Neural cell (in vitro differentiated cells): ENCODE measurements at regions not wholly inside any gene's neighbourhood (a gene's known extent, or its start where the extent isn't known, plus 50 kb on each side); places are given as distances from the start of the nearest gene placed in this dataset.

Experiments used
- H2AFZ ChIP-seq: fragments of 200-600, 300-800 bp; sonication (generic), shearing (Covaris generic); 2 replicates; pipeline ENCODE4 v1.6.0; 2014; ENCODE audit warnings: low read depth, mild to moderate bottlenecking, antibody characterized with exemption, low read length, moderate library complexity
- H3F3A ChIP-seq: fragments of 200-600 bp; shearing (Covaris generic); 2 replicates; pipeline ENCODE4 v1.6.1; 2016; ENCODE audit warnings: mild to moderate bottlenecking, moderate library complexity, mixed read lengths, antibody characterized with exemption, low read length; ENCODE audit not compliant: insufficient read depth, poor library complexity, severe bottlenecking
- H3K27ac ChIP-seq: fragments of 200-600, 300-800 bp; sonication (generic), shearing (Covaris generic); 2 replicates; pipeline ENCODE4 v1.5.1; 2014; ENCODE audit warnings: mild to moderate bottlenecking, low read length, moderate library complexity
- H3K27me3 ChIP-seq: fragments of 300-800, 200-600 bp; sonication (generic), shearing (Covaris generic); 2 replicates; pipeline ENCODE4 v1.6.0; 2014; ENCODE audit warnings: mild to moderate bottlenecking, low read depth, low read length, moderate library complexity; ENCODE audit not compliant: insufficient read depth
- H3K36me3 ChIP-seq: fragments of 300-800, 200-600 bp; sonication (generic), shearing (Covaris generic); 2 replicates; pipeline ENCODE4 v1.5.1; 2014; ENCODE audit warnings: mild to moderate bottlenecking, antibody characterized with exemption, low read length, moderate library complexity; ENCODE audit not compliant: insufficient read depth
- H3K4me2 ChIP-seq: fragments of 300-800, 200-600 bp; sonication (generic), shearing (Covaris generic); 2 replicates; pipeline ENCODE4 v1.6.0; 2014; ENCODE audit warnings: mild to moderate bottlenecking, low read length
- H3K4me3 ChIP-seq: fragments of 300-800, 200-600 bp; sonication (generic), shearing (Covaris generic); 2 replicates; pipeline ENCODE4 v1.5.1; 2014; ENCODE audit warnings: mild to moderate bottlenecking, low read length, moderate library complexity
- H3K79me2 ChIP-seq: fragments of 200-600 bp; shearing (Covaris generic); replicated peaks from 2 replicates; pipeline ENCODE4 v1.6.0; 2014; ENCODE audit warnings: mild to moderate bottlenecking, low read length, moderate library complexity; ENCODE audit not compliant: insufficient read depth
- H3K9ac ChIP-seq: fragments of 300-800, 200-600 bp; sonication (generic), shearing (Covaris generic); 2 replicates; pipeline ENCODE4 v1.6.1; 2016; ENCODE audit warnings: mild to moderate bottlenecking, low read length, mixed read lengths
- H3K9me2 ChIP-seq: fragments of 200-600 bp; shearing (Covaris generic); 2 replicates; pipeline ENCODE4 v1.6.1; 2016; ENCODE audit warnings: mild to moderate bottlenecking, low read length, mixed read lengths; ENCODE audit not compliant: insufficient read depth
- H3K9me3 ChIP-seq: fragments of 200-600, 300-800 bp; sonication (generic), shearing (Covaris generic); 2 replicates; pipeline ENCODE4 v1.6.1; 2016; ENCODE audit warnings: mild to moderate bottlenecking, mixed run types, low read length, moderate library complexity, mixed read lengths
- H4K20me1 ChIP-seq: fragments of 200-600 bp; shearing (Covaris generic); 2 replicates; pipeline ENCODE4 v1.6.1; 2016; ENCODE audit warnings: mild to moderate bottlenecking, mixed run types; ENCODE audit not compliant: insufficient read depth
- CTCF ChIP-seq: fragments of 450-650 bp; IDR thresholded peaks from 2 replicates; pipeline ENCODE4 v1.5.1; 2014; ENCODE audit warnings: antibody characterized with exemption, mild to moderate bottlenecking, moderate library complexity; ENCODE audit not compliant: poor library complexity, severe bottlenecking
- EP300 ChIP-seq: fragments of 450-650 bp; conservative IDR thresholded peaks from 2 replicates; pipeline ENCODE4 v1.6.1; 2014; ENCODE audit warnings: antibody characterized with exemption, mild to moderate bottlenecking, moderate library complexity; ENCODE audit not compliant: poor library complexity, severe bottlenecking
- EZH2 ChIP-seq: fragments of 200-600, 300-800 bp; shearing (Covaris generic), sonication (generic); IDR thresholded peaks from 2 replicates; pipeline ENCODE4 v1.6.1; 2014; ENCODE audit warnings: antibody characterized with exemption, low read length, borderline replicate concordance, mild to moderate bottlenecking; ENCODE audit not compliant: insufficient read depth, poor library complexity, severe bottlenecking
- MXI1 ChIP-seq: fragments of 450-650 bp; conservative IDR thresholded peaks from 2 replicates; pipeline ENCODE4 v1.6.1; 2014; ENCODE audit warnings: antibody characterized with exemption, mild to moderate bottlenecking; ENCODE audit not compliant: poor library complexity, severe bottlenecking
- POLR2AphosphoS5 ChIP-seq: IDR thresholded peaks from 2 replicates; pipeline ENCODE4 v1.6.1; 2012
- RAD21 ChIP-seq: fragments of 450-650 bp; conservative IDR thresholded peaks from 2 replicates; pipeline ENCODE4 v1.6.1; 2014; ENCODE audit warnings: antibody characterized with exemption, mild to moderate bottlenecking, moderate library complexity
- REST ChIP-seq: IDR thresholded peaks from 2 replicates; pipeline ENCODE4 v1.6.1; 2012; ENCODE audit warnings: borderline replicate concordance
- SMC3 ChIP-seq: fragments of 450-650 bp; conservative IDR thresholded peaks from 2 replicates; pipeline ENCODE4 v1.6.1; 2014; ENCODE audit warnings: antibody characterized with exemption, mild to moderate bottlenecking, moderate library complexity; ENCODE audit not compliant: poor library complexity
- TAF1 ChIP-seq: IDR thresholded peaks from 2 replicates; pipeline ENCODE4 v1.6.1; 2012; ENCODE audit warnings: low read depth

GRCh38 chr3:66598168-66598567 lies 97.3 kb upstream of the LRIG1 start:
- no peaks in the 10 kb centered on the region for H4K20me1 ChIP-seq
- H3K9ac ChIP-seq = no peak overlapping the region
- no peaks in the 10 kb centered on the region for H3K36me3 ChIP-seq
- no peaks in the 10 kb centered on the region for H3F3A ChIP-seq
- H3K9me3 ChIP-seq = no peaks in the 10 kb centered on the region
- no peak overlapping the region for H2AFZ ChIP-seq
- H3K79me2 ChIP-seq = no peaks in the 10 kb centered on the region
- TF ChIP-seq EP300 = no peak
- TF ChIP-seq CTCF = no peak
- no peak for TF ChIP-seq REST
- TF ChIP-seq EZH2 = no peak
- TF ChIP-seq POLR2AphosphoS5 = no peak
- no peak for TF ChIP-seq RAD21
- no peak overlapping the region for H3K4me2 ChIP-seq
- no peaks in the 10 kb centered on the region for H3K27me3 ChIP-seq
- H3K4me3 ChIP-seq = no peak overlapping the region
- no peaks in the 10 kb centered on the region for H3K9me2 ChIP-seq
- no peak overlapping the region for H3K27ac ChIP-seq

GRCh38 chr3:66602237-66602636 lies 101.4 kb upstream of the LRIG1 start:
- no peak overlapping the region for H3K4me3 ChIP-seq
- H3K36me3 ChIP-seq = no peaks in the 10 kb centered on the region
- H3K27me3 ChIP-seq = no peaks in the 10 kb centered on the region
- H3F3A ChIP-seq = no peaks in the 10 kb centered on the region
- TF ChIP-seq EP300 (no peak), REST (no peak), TAF1 (no peak), MXI1 (no peak), CTCF (no peak), EZH2 (no peak), POLR2AphosphoS5 (no peak), RAD21 (no peak), SMC3 (no peak)
- no peak overlapping the region for H3K4me2 ChIP-seq
- no peaks in the 10 kb centered on the region for H3K79me2 ChIP-seq
- no peak overlapping the region for H2AFZ ChIP-seq
- H3K9me3 ChIP-seq = no peaks in the 10 kb centered on the region
- H3K9me2 ChIP-seq = no peaks in the 10 kb centered on the region
- no peak overlapping the region for H3K27ac ChIP-seq
- H3K9ac ChIP-seq = no peak overlapping the region
- no peaks in the 10 kb centered on the region for H4K20me1 ChIP-seq
